GM06990 (cell line): ENCODE measurements at regions not wholly inside any gene's neighbourhood (a gene's known extent, or its start where the extent isn't known, plus 50 kb on each side); places are given as distances from the start of the nearest gene placed in this dataset.
"Not testable (repeated sequence)": the region's sequence is repeated elsewhere in the genome, so short reads cannot be mapped to it uniquely, and the experiment has no call there.

ENCODE experiments used
- DNase-seq: peaks from one replicate; pipeline ENCODE4 v3.0.0-alpha.2; 2011; ENCODE audit not compliant: insufficient read length; ENCODE audit errors: extremely low read depth
- H3K27me3 ChIP-seq: replicated peaks from 2 replicates; pipeline ENCODE4 v1.6.0; 2011; ENCODE audit warnings: low read length; ENCODE audit not compliant: control insufficient read depth, insufficient read depth
- H3K36me3 ChIP-seq: 2 replicates; pipeline ENCODE4 v1.5.1; 2011; ENCODE audit warnings: low read length; ENCODE audit not compliant: control insufficient read depth, insufficient read depth
- H3K4me3 ChIP-seq: replicated peaks from 2 replicates; pipeline ENCODE4 v1.5.1; 2011; ENCODE audit warnings: low read depth, mild to moderate bottlenecking, control low read depth, low read length
- TF ChIP-seq, protein P1 (sequence below): IDR thresholded peaks from 2 replicates; pipeline ENCODE4 v1.5.1; 2011; ENCODE audit warnings: low read length, control low read depth, mild to moderate bottlenecking, inconsistent platforms; ENCODE audit not compliant: insufficient read depth, poor library complexity, severe bottlenecking

DNA sequence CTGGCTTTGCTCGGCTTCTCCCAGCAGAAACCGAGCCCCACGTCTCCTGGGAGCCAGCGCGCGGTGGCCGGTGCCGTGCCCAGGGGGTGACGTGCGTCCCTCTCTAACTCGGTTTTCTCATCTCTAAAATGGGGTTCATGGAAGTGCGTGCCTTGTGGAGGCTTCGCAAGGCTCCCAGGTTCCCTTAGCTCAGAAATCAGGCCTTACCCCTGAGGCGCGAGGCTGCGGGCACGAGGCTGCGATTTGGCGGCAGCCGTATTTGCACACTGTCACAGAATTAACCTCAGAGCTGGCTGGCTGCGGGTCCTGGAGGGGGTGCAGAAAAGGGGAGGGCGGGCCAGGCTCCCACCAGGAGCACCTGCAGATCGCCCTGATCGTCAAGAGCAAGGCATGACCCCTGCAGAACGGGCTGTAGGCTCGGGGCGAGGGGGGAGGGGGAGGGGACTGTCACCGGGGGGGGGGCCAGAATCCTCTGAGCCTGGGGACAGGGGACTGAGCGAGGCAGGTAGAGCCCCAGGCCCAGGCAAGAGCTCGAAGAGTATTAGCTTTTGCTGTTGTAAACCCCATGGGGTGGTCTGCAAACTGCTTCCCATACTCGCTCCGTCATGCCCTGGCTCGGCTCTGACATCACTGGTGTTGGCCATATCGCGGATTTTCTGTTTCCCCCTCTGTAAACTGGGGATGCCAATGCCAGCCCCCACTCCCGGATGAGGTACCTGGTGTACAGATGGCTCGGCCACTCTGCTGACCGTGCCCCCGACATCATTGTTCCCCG lies 62.2 kb downstream of the CCNE1 start:
- no peaks in the 10 kb centered on the region for H3K36me3 ChIP-seq
- peak overlapping the region; percentile 49 for H3K4me3 ChIP-seq
- H3K27me3 ChIP-seq, result no peaks in the 10 kb centered on the region
- no peak for DNase-seq
- TF ChIP-seq, protein P1, sequence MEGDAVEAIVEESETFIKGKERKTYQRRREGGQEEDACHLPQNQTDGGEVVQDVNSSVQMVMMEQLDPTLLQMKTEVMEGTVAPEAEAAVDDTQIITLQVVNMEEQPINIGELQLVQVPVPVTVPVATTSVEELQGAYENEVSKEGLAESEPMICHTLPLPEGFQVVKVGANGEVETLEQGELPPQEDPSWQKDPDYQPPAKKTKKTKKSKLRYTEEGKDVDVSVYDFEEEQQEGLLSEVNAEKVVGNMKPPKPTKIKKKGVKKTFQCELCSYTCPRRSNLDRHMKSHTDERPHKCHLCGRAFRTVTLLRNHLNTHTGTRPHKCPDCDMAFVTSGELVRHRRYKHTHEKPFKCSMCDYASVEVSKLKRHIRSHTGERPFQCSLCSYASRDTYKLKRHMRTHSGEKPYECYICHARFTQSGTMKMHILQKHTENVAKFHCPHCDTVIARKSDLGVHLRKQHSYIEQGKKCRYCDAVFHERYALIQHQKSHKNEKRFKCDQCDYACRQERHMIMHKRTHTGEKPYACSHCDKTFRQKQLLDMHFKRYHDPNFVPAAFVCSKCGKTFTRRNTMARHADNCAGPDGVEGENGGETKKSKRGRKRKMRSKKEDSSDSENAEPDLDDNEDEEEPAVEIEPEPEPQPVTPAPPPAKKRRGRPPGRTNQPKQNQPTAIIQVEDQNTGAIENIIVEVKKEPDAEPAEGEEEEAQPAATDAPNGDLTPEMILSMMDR, result no peak

DNA sequence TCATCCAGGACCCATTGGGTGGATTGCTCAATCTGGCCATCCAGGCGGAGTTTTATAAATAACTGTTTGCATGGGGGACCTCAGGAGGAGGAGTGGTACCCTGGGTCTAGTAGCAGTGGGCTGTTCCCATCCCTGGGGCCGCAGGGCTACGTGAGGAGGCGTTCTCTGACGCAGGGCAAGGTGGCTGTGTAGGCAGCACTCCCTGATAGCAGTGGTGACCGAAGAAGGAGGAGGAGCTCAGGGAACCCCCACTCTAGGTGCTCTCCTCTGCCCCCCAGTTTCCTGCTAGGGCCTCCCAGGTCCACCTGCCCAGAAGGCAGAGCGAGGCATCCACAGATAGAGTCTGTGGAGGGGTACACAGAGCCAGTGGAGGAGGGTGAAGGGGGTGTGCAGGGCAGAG lies 64.1 kb downstream of the CCNE1 start:
- no peak overlapping the region for H3K4me3 ChIP-seq
- no peak for DNase-seq
- no peaks in the 10 kb centered on the region for H3K27me3 ChIP-seq
- H3K36me3 ChIP-seq, result no peaks in the 10 kb centered on the region
- TF ChIP-seq, protein P1, result no peak

DNA sequence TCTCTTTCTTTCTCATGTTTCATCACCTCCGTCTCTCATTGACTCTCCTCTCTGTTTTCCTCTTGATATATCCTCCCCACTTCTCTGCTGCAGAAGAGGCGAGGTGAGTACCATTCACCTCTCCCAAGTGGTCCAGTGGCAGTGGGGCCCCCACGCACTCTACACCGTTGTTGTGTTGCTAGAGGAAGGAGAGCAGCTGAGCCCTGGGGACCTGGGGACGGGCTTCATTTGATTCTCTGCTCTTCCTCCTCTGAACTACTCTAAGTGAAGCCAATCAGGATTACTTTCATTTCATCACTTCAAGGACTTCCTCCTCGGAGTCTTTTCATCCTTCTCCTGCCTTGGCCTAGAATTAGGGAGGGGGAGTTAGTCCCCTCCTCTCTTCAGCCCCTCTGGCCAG lies 64.6 kb downstream of the CCNE1 start:
- H3K27me3 ChIP-seq, result no peaks in the 10 kb centered on the region
- H3K4me3 ChIP-seq, result no peak overlapping the region
- no peaks in the 10 kb centered on the region for H3K36me3 ChIP-seq
- TF ChIP-seq, protein P1, result no peak
- DNase-seq, result no peak

DNA sequence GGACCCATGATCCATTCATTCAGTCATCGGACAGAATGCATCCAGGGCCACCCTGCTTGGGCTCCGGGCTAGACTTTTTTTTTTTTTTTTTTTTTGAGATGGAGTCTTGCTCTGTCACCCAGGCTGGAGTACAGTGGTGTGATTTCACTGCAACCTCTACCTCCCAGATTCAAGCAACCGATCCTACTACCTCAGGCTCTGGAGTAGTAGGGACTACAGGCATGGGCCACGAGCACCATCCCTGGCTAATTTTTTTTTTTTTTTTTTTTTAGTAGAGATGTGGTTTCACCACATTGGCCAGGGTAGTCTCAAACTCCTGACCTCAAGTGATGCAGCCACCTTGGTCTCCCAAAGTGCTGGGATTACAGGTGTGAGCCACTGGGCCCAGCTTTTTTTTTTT lies 65.1 kb downstream of the CCNE1 start:
- H3K4me3 ChIP-seq, H3K27me3 ChIP-seq, DNase-seq, H3K36me3 ChIP-seq: not testable (repeated sequence)

DNA sequence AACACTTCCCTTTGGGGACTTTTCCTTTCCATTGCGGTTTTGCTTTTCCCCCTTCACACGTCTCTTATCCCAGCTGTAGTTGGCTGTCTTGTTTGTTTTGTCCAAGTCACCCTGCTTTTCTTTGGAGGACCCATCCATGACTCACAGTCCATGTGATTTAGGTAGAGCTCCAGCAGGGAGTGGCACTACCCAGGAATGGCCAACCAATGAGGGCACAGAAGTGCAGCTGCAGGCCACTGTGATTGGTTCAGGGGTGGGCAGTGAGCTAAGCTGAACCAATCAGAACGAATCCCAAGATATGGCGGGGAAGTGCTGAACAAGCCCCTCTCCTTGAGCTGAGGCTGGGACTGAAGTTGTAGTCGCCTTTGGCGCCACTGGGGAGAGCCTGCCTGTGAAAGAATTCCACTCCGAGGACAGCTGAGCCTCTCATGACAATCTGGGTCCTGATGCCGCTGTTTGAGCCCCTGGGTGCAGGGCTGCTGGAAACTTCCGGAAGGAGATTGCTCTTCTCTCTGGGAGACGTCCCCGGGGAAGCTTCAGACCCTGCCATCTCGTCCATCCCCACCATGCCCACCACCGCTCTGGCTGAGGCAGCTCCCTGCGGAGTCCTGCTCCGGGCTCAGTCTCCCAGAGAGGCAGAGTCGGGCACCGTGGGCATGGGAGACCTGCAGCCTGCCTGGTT lies 62.9 kb upstream of the URI1 start:
- TF ChIP-seq, protein P1, result no peak
- no peak overlapping the region for H3K4me3 ChIP-seq

DNA sequence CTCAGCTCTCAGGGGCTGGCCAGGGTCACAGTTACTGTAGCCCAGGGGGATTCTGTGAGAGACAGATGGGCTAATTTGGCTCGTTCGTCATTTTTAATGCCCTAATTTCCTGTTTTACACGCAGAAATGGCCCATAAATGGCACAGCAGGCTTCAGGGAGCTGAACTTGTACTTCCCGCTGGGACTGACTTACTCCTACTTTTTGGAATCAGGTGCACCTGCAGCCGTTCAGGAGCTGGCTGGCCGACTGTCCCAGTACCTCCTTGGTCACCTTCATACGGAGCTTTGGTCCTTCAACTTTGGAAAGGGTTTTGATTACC lies 62.4 kb upstream of the URI1 start:
- no peak for DNase-seq

More for the DNA sequence above, 62.9 kb upstream of the URI1 start:
- no peaks in the 10 kb centered on the region for H3K27me3 ChIP-seq
- no peaks in the 10 kb centered on the region for H3K36me3 ChIP-seq
- DNase-seq, result no peak

More for the DNA sequence above, 62.4 kb upstream of the URI1 start:
- TF ChIP-seq, protein P1, result no peak
- Histone ChIP-seq H3K4me3 (no peak overlapping the region), H3K36me3 (no peaks in the 10 kb centered on the region), H3K27me3 (no peaks in the 10 kb centered on the region)
